CD4-positive, alpha-beta T cell (primary cell): ENCODE measurements at regions not wholly inside any gene's neighbourhood (a gene's known extent, or its start where the extent isn't known, plus 50 kb on each side); places are given as distances from the start of the nearest gene placed in this dataset.

Experiments used
- ATAC-seq: fragments of 200-7000 bp; cut with Tn5 transposase; one replicate; pipeline ENCODE4 v1.10.0; 2022; ENCODE audit warnings: mild to moderate bottlenecking; ENCODE audit not compliant: poor library complexity
- CTCF ChIA-PET: fragments of 350-600 bp; sonication (Branson Sonifier 250); formaldehyde crosslinking; loops from one replicate; lab custom pipeline; 2021; ENCODE audit warnings: antibody characterized with exemption, inconsistent platforms; lab: Charles Lee
- POLR2A ChIA-PET: fragments of 350-600 bp; sonication (Branson Sonifier 250); formaldehyde crosslinking; loops from one replicate; lab custom pipeline; 2021; ENCODE audit warnings: antibody characterized with exemption, inconsistent platforms; lab: Charles Lee
- DNase-seq, 14 experiments: peaks; one replicate each; pipeline ENCODE4 v3.0.0-alpha.2; 2013 to 2020; ENCODE audit warnings: mixed read lengths in 2 of 14
- H3K27ac ChIP-seq, 2 donors: one replicate each; pipeline versions ENCODE4 v1.5.1 to v1.7.0; 2013; ENCODE audit warnings: low read length in 2 of 2, low read depth in 1 of 2, mild to moderate bottlenecking in 1 of 2
- H3K27me3 ChIP-seq, 2 experiments: 1 replicate in 1 of 2; 2 replicates in 1 of 2; pipeline versions ENCODE4 v1.6.1 to v1.7.0; 2013; ENCODE audit warnings: low read length in 2 of 2, control low read depth in 1 of 2, mild to moderate bottlenecking in 1 of 2, moderate library complexity in 1 of 2; ENCODE audit not compliant: insufficient read depth in 2 of 2, control insufficient read depth in 1 of 2
- H3K36me3 ChIP-seq: one replicate; pipeline ENCODE4 v1.6.1; 2013; ENCODE audit warnings: low read length, control low read depth; ENCODE audit not compliant: insufficient read depth
- H3K4me1 ChIP-seq: one replicate; pipeline ENCODE4 v1.6.1; 2013; ENCODE audit warnings: low read length, control low read depth; ENCODE audit not compliant: insufficient read depth
- H3K4me3 ChIP-seq: one replicate; pipeline ENCODE4 v1.5.1; 2013; ENCODE audit warnings: mild to moderate bottlenecking, low read length, moderate library complexity
- H3K9me3 ChIP-seq, 2 experiments: 1 replicate in 1 of 2; 2 replicates in 1 of 2; pipeline versions ENCODE4 v1.6.1 to v1.7.0; 2013; ENCODE audit warnings: low read length in 2 of 2, mild to moderate bottlenecking in 2 of 2, control low read depth in 1 of 2, moderate library complexity in 1 of 2; ENCODE audit not compliant: control insufficient read depth in 1 of 2, insufficient read depth in 1 of 2
- H3K27ac Mint-ChIP-seq: one replicate; pipeline ENCODE4 v1.8.0; 2020; ENCODE audit warnings: mixed read lengths
- H3K27me3 Mint-ChIP-seq: one replicate; pipeline ENCODE4 v1.8.0; 2021; ENCODE audit warnings: mixed read lengths
- H3K36me3 Mint-ChIP-seq: one replicate; pipeline ENCODE4 v1.8.0; 2021; ENCODE audit warnings: low read depth, mixed read lengths
- H3K4me1 Mint-ChIP-seq: one replicate; pipeline ENCODE4 v1.8.0; 2021; ENCODE audit warnings: low read depth, mixed read lengths
- H3K4me3 Mint-ChIP-seq: one replicate; pipeline ENCODE4 v1.8.0; 2020; ENCODE audit warnings: mild to moderate bottlenecking, mixed read lengths
- H3K9me3 Mint-ChIP-seq: one replicate; pipeline ENCODE4 v1.8.0; 2020; ENCODE audit warnings: mixed read lengths
- intact Hi-C, 2 experiments: fragments of 100-400 bp; cut with DNase I in 1 of 2; cut with micrococcal nuclease in 1 of 2; formaldehyde crosslinking; loops; one replicate each; pipeline versions ENCODE4 v1.15.1 to v1.9.0; 2023 to 2025; cut with DNase I, micrococcal nuclease
- TF ChIP-seq, protein P1 (sequence below): fragments of 200-600 bp; IDR thresholded peaks from one replicate; pipeline ENCODE4 v1.8.0; 2022; ENCODE audit warnings: antibody characterized with exemption, mild to moderate bottlenecking

DNA sequence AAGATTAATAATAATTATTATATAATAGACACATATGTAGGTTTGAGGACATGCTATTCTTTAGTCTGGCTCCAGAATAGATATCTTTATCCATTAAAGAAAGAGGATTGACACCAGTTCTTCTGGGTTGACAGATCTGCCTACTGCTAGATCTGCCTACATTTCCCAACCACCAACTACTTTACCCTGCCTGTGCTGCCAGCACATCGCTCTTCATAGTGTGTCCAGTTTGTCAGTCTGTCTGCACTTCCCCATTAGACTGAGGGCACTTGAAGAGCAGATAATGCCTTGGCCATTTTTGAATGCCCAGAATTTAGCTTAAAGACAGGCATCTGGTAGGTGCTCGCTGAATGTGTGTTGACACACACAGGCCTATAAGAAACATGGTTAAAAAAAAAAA is 910.1 kb upstream of the FAT3 start:
- no peaks in the 10 kb centered on the region for H3K4me1 Mint-ChIP-seq
- POLR2A ChIA-PET, result no interaction called here
- Histone ChIP-seq H3K4me1 (no peaks in the 10 kb centered on the region), H3K9me3 (peaks cover 0 to 3% of the 10 kb centered on the region in 2 experiments), H3K27me3 (no peaks in the 10 kb centered on the region), H3K4me3 (no peak overlapping the region), H3K36me3 (no peaks in the 10 kb centered on the region), H3K27ac (no peak overlapping the region)
- CTCF ChIA-PET, result no interaction called here
- no peak overlapping the region for H3K4me3 Mint-ChIP-seq
- H3K9me3 Mint-ChIP-seq, result peaks cover 6% of the 10 kb centered on the region
- H3K36me3 Mint-ChIP-seq, result no peaks in the 10 kb centered on the region
- H3K27me3 Mint-ChIP-seq, result no peaks in the 10 kb centered on the region
- intact Hi-C loops, result no loop called here
- TF ChIP-seq, protein P1, sequence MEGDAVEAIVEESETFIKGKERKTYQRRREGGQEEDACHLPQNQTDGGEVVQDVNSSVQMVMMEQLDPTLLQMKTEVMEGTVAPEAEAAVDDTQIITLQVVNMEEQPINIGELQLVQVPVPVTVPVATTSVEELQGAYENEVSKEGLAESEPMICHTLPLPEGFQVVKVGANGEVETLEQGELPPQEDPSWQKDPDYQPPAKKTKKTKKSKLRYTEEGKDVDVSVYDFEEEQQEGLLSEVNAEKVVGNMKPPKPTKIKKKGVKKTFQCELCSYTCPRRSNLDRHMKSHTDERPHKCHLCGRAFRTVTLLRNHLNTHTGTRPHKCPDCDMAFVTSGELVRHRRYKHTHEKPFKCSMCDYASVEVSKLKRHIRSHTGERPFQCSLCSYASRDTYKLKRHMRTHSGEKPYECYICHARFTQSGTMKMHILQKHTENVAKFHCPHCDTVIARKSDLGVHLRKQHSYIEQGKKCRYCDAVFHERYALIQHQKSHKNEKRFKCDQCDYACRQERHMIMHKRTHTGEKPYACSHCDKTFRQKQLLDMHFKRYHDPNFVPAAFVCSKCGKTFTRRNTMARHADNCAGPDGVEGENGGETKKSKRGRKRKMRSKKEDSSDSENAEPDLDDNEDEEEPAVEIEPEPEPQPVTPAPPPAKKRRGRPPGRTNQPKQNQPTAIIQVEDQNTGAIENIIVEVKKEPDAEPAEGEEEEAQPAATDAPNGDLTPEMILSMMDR, result no peak
- DNase-seq (no peak), ATAC-seq (no peak)
- no peak overlapping the region for H3K27ac Mint-ChIP-seq

DNA sequence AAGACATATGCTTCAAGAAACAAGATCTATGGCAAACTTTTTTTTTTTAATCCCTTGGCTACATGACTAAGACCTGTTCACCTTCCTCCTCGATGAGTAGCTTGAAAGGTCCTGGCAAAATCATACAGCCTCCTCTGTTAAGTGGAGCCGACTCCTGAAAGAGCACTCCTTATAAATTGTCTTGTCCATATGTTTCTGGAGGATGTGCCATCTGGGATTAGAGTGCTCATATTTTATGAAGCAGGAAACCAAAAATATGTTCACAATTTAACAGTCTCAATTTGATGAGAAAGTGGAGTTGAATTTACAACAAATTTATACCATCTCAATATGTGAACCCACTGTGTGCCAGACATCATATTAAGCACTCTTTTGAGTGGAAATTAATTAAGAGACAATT is 912.1 kb upstream of the FAT3 start:
- Histone ChIP-seq H3K27ac (no peak overlapping the region), H3K9me3 (peaks cover 0 to 3% of the 10 kb centered on the region in 2 experiments), H3K4me1 (no peaks in the 10 kb centered on the region), H3K27me3 (no peaks in the 10 kb centered on the region), H3K4me3 (no peak overlapping the region), H3K36me3 (no peaks in the 10 kb centered on the region)
- CTCF ChIA-PET, result no interaction called here
- POLR2A ChIA-PET, result no interaction called here
- H3K36me3 Mint-ChIP-seq, result no peaks in the 10 kb centered on the region
- no peaks in the 10 kb centered on the region for H3K27me3 Mint-ChIP-seq
- no peak overlapping the region for H3K4me3 Mint-ChIP-seq
- TF ChIP-seq, protein P1, result no peak
- no peak overlapping the region for H3K27ac Mint-ChIP-seq
- intact Hi-C loops, result no loop called here
- DNase-seq (no peak), ATAC-seq (no peak)
- H3K4me1 Mint-ChIP-seq, result no peaks in the 10 kb centered on the region
- peaks cover 2% of the 10 kb centered on the region for H3K9me3 Mint-ChIP-seq

DNA sequence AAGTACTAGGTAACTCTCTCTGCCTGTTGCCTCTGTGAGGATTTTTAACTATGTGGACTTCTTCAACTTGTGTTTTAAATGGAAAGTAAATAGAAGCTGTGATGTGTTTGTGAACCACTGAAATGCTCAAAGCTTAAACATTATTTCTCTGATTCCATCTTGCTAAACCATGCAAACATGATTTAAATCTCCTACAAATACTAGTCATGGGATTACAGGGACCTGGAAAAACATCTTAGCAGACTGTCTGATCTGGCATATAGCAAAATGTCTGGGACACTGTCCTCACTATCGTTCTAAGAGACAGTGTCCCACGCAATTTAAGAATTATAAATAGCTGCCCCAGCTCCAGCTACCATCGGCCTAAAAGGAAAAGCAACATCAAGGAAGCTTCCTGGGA is 914.5 kb upstream of the FAT3 start:
- Histone ChIP-seq H3K27me3 (no peaks in the 10 kb centered on the region), H3K4me3 (no peak overlapping the region), H3K27ac (no peak overlapping the region), H3K4me1 (no peaks in the 10 kb centered on the region), H3K36me3 (no peaks in the 10 kb centered on the region), H3K9me3 (peaks cover 0 to 3% of the 10 kb centered on the region in 2 experiments)
- ChIA-PET POLR2A (no interaction called here), CTCF (no interaction called here)
- H3K27me3 Mint-ChIP-seq, result no peaks in the 10 kb centered on the region
- no peak overlapping the region for H3K4me3 Mint-ChIP-seq
- TF ChIP-seq, protein P1, result no peak
- H3K9me3 Mint-ChIP-seq, result peaks cover 7% of the 10 kb centered on the region
- no peaks in the 10 kb centered on the region for H3K36me3 Mint-ChIP-seq
- no peak for DNase-seq
- ATAC-seq, result no peak
- no peak overlapping the region for H3K27ac Mint-ChIP-seq
- no peaks in the 10 kb centered on the region for H3K4me1 Mint-ChIP-seq
- intact Hi-C loops, result no loop called here
